HFFc6 (cell line): ENCODE measurements at regions not wholly inside any gene's neighbourhood (a gene's known extent, or its start where the extent isn't known, plus 50 kb on each side); places are given as distances from the start of the nearest gene placed in this dataset.

Experiments
- DNase-seq: peaks from one replicate; pipeline ENCODE4 v3.0.0-alpha.2; 2018
- H3K27ac Mint-ChIP-seq: 2 replicates; pipeline ENCODE4 v1.8.0; 2020; ENCODE audit warnings: mild to moderate bottlenecking, mixed read lengths
- H3K27me3 Mint-ChIP-seq: 2 replicates; pipeline ENCODE4 v1.8.0; 2021; ENCODE audit warnings: mild to moderate bottlenecking, moderate library complexity, mixed read lengths; ENCODE audit not compliant: insufficient read depth
- H3K36me3 Mint-ChIP-seq: 2 replicates; pipeline ENCODE4 v1.8.0; 2021; ENCODE audit warnings: low read depth, mixed read lengths
- H3K4me1 Mint-ChIP-seq: 2 replicates; pipeline ENCODE4 v1.8.0; 2020; ENCODE audit warnings: low read depth, mixed read lengths
- H3K4me3 Mint-ChIP-seq: 2 replicates; pipeline ENCODE4 v1.8.0; 2020; ENCODE audit warnings: mild to moderate bottlenecking, moderate library complexity, mixed read lengths
- H3K9me3 Mint-ChIP-seq: 2 replicates; pipeline ENCODE4 v1.8.0; 2020; ENCODE audit warnings: mild to moderate bottlenecking, mixed read lengths
- TF ChIP-seq, protein P1 (sequence below): fragments of 200-600 bp; sonication (generic); IDR thresholded peaks from 2 replicates; pipeline ENCODE4 v1.5.0; 2021; ENCODE audit warnings: antibody characterized with exemption, mild to moderate bottlenecking

DNA sequence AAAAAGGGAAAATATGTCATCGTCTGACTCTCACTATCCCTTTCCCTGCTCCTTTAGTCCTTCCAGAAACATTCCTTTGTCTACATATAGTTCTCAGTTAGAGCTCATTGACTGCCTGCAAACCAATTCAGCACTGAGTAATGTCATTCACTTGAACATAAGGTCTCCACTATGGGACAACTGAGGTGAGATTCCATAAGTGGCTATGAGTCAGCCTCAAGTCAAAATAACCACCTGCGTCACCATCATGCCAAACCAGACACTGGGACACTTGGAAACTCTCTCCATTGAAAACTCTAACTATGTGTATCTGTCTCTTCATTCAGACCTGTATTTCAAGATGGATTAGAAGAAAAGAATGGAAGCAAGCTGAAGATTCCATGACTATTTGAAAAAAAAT is 878.0 kb upstream of the PIK3C3 start:
- Mint-ChIP-seq H3K4me1 (peaks cover 20% of the 10 kb centered on the region; the same call in 1 of the 2 replicates), H3K4me3 (no peak overlapping the region)

DNA sequence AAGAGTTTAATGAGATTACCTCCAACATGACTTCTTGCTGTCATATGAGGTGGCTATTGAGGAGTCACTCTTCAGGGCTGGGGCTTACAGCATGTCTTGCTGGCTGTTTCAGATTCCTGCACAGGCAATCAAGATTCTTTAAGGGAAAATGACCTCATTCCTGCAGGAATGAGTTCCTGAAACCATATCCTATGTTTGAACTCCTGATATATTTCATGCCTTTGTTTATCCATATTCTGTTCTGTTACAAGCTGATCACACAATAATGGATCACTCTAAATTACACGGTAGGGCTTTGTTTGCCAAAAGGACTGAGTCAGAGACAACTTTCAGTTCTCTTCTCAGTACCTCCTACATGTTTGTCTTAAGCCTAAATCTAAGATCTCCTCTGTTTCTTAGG is 879.8 kb upstream of the PIK3C3 start:
- H3K9me3 Mint-ChIP-seq = peaks cover under 1% of the 10 kb centered on the region
- peak; percentile 41 for DNase-seq
- peak overlapping the region; percentile 44; the same call in 1 of the 2 replicates for H3K27ac Mint-ChIP-seq
- no peaks in the 10 kb centered on the region for H3K27me3 Mint-ChIP-seq
- TF ChIP-seq, protein P1, sequence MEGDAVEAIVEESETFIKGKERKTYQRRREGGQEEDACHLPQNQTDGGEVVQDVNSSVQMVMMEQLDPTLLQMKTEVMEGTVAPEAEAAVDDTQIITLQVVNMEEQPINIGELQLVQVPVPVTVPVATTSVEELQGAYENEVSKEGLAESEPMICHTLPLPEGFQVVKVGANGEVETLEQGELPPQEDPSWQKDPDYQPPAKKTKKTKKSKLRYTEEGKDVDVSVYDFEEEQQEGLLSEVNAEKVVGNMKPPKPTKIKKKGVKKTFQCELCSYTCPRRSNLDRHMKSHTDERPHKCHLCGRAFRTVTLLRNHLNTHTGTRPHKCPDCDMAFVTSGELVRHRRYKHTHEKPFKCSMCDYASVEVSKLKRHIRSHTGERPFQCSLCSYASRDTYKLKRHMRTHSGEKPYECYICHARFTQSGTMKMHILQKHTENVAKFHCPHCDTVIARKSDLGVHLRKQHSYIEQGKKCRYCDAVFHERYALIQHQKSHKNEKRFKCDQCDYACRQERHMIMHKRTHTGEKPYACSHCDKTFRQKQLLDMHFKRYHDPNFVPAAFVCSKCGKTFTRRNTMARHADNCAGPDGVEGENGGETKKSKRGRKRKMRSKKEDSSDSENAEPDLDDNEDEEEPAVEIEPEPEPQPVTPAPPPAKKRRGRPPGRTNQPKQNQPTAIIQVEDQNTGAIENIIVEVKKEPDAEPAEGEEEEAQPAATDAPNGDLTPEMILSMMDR = no peak
- peaks cover 26% of the 10 kb centered on the region; the same call in 1 of the 2 replicates for H3K4me1 Mint-ChIP-seq
- no peak overlapping the region; the same call in 1 of the 2 replicates for H3K4me3 Mint-ChIP-seq
- no peaks in the 10 kb centered on the region for H3K36me3 Mint-ChIP-seq

More for the DNA sequence above, 878.0 kb upstream of the PIK3C3 start:
- TF ChIP-seq, protein P1 = no peak
- no peak overlapping the region for H3K27ac Mint-ChIP-seq
- H3K27me3 Mint-ChIP-seq = no peaks in the 10 kb centered on the region
- no peaks in the 10 kb centered on the region for H3K36me3 Mint-ChIP-seq
- no peak for DNase-seq
- H3K9me3 Mint-ChIP-seq = peaks cover 10% of the 10 kb centered on the region; the same call in 1 of the 2 replicates

DNA sequence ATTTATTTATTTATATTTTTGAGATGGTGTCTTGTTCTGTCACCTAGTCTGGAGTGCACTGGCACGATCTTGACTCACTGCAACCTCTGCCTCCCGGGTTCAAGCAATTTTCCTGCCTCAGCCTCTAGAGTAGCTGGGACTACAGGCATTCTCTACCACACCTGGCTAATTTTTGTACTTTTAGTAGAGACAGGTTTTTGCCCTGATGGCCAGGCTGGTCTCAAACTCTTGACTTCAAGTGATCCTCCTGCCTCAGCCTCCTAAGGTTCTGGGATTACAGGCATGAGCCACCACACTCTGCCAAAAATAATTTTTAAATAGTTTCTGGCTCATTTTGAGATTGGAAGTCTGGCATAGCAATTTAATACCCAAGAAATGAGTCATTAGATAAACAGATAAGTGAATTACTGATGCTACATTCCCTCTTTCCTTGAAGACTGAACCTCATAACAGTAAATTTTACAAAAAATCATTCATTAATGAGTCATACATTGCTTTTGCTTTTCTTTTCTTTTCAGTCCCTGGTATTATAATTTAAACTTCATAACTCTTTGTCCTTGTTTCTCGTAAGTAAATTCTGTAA is 881.6 kb upstream of the PIK3C3 start:
- H3K27me3 Mint-ChIP-seq = no peaks in the 10 kb centered on the region
- no peak overlapping the region; the same call in 1 of the 2 replicates for H3K4me3 Mint-ChIP-seq
- peaks cover 26% of the 10 kb centered on the region; the same call in 1 of the 2 replicates for H3K4me1 Mint-ChIP-seq
- peak; percentile 72 for DNase-seq
- H3K27ac Mint-ChIP-seq = no peak overlapping the region
- peaks cover 5% of the 10 kb centered on the region for H3K9me3 Mint-ChIP-seq
- no peaks in the 10 kb centered on the region for H3K36me3 Mint-ChIP-seq
- TF ChIP-seq, protein P1 = no peak

DNA sequence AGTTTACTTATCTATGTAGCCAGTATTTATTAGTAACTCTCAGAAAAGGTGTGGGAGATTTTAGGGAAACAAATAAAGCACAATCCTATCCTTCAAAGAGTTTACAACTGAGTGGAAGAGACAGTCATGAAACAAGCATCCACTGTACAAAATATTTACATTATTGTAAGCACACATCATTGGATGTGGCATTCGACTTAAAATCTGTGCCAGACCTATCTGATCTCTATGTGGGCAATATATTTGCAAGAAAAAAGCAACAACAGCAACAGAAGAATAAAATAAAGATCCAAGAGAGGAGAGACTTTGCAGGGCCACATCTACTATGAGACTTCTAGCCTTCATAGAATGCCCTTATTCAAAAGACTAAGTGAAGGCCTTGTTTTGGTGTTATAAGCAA is 882.1 kb upstream of the PIK3C3 start:
- Mint-ChIP-seq H3K9me3 (peaks cover 9% of the 10 kb centered on the region), H3K4me3 (no peak overlapping the region), H3K4me1 (peaks cover 26% of the 10 kb centered on the region; the same call in 1 of the 2 replicates), H3K27ac (no peak overlapping the region), H3K36me3 (no peaks in the 10 kb centered on the region), H3K27me3 (no peaks in the 10 kb centered on the region)
- TF ChIP-seq, protein P1 = no peak
- no peak for DNase-seq

DNA sequence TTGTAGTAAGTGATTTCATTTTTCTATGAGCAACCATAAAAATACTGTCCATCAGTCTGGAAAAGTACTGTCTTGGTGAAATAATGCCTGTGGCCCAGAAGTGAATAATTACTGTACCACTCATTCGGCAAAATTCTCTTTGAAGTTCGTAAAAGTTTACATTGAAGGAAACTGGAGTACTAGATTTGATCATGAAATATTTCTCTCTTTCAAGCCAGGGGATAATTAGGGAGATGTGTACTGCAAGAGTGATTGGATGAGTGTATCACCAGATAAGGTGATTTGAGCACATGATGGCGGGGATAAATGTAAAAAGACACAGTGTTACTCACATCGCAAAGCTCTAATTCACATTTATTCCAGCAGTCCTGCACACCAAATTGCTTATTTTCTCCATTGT is 883.2 kb upstream of the PIK3C3 start:
- no peak for DNase-seq
- H3K27me3 Mint-ChIP-seq = no peaks in the 10 kb centered on the region
- H3K4me3 Mint-ChIP-seq = no peak overlapping the region
- H3K9me3 Mint-ChIP-seq = peaks cover 10% of the 10 kb centered on the region
- H3K4me1 Mint-ChIP-seq = peaks cover 26% of the 10 kb centered on the region; the same call in 1 of the 2 replicates
- TF ChIP-seq, protein P1 = no peak
- no peak overlapping the region for H3K27ac Mint-ChIP-seq
- no peaks in the 10 kb centered on the region for H3K36me3 Mint-ChIP-seq
